ENCODE measurements at regions not wholly inside any gene's neighbourhood (a gene's known extent, or its start where the extent isn't known, plus 50 kb on each side); places are given as distances from the start of the nearest gene placed in this dataset.

DNA sequence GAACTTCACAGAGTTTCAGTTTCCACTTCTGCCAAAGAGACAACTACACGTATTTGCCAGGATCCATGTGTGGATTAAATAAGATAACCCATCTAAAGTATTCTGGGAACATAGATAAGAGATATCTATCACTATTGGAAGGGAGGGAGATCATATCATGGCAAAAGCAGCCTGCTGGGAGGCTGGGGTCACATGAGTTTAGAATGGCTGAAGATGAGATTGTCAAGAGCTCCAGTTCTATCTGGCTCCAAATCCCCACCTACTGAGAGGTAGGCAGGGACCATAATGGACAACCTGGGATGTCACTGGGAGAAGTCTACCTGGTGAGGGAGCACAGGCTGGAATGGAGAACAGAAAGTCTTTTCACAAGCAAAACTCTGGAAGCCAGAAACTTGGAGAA lies 192.6 kb upstream of the ST6GAL2 start:
- H3F3A ChIP-seq (ENCODE audit: control insufficient read depth, insufficient read depth), result no peaks in the 10 kb centered on the region
- H3K27me3 ChIP-seq (ENCODE audit: control insufficient read depth, low read length), result no peaks in the 10 kb centered on the region
- H3K4me2 ChIP-seq (ENCODE audit: low read length), result no peak overlapping the region
- no peaks in the 10 kb centered on the region for H3K4me1 ChIP-seq (ENCODE audit: control insufficient read depth, low read length)
- H3K36me3 ChIP-seq (ENCODE audit: control insufficient read depth, low read length), result no peaks in the 10 kb centered on the region
- no peak overlapping the region for H3K27ac ChIP-seq (ENCODE audit: low read depth, low read length)
- H3K9me2 ChIP-seq (replicated peaks; ENCODE audit: control insufficient read depth, low read length), result no peaks in the 10 kb centered on the region
- H3K4me3 ChIP-seq (ENCODE audit: low read length), result no peak overlapping the region
- no peaks in the 10 kb centered on the region for H4K20me1 ChIP-seq (ENCODE audit: control insufficient read depth, insufficient read depth, low read depth, low read length)
- TF ChIP-seq, protein P1, sequence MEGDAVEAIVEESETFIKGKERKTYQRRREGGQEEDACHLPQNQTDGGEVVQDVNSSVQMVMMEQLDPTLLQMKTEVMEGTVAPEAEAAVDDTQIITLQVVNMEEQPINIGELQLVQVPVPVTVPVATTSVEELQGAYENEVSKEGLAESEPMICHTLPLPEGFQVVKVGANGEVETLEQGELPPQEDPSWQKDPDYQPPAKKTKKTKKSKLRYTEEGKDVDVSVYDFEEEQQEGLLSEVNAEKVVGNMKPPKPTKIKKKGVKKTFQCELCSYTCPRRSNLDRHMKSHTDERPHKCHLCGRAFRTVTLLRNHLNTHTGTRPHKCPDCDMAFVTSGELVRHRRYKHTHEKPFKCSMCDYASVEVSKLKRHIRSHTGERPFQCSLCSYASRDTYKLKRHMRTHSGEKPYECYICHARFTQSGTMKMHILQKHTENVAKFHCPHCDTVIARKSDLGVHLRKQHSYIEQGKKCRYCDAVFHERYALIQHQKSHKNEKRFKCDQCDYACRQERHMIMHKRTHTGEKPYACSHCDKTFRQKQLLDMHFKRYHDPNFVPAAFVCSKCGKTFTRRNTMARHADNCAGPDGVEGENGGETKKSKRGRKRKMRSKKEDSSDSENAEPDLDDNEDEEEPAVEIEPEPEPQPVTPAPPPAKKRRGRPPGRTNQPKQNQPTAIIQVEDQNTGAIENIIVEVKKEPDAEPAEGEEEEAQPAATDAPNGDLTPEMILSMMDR (IDR thresholded peaks at IDR 0.05; ENCODE audit: low read depth, low read length, poor library complexity, severe bottlenecking), result no peak
- TF ChIP-seq EZH2phosphoT487 (IDR thresholded peaks at IDR 0.05; ENCODE audit: borderline replicate concordance, low read length), result no peak
- H3K79me2 ChIP-seq (ENCODE audit: control insufficient read depth, low read length), result no peaks in the 10 kb centered on the region
- no peaks in the 10 kb centered on the region for H3K9me3 ChIP-seq (ENCODE audit: control insufficient read depth, insufficient read depth, low read length)

DNA sequence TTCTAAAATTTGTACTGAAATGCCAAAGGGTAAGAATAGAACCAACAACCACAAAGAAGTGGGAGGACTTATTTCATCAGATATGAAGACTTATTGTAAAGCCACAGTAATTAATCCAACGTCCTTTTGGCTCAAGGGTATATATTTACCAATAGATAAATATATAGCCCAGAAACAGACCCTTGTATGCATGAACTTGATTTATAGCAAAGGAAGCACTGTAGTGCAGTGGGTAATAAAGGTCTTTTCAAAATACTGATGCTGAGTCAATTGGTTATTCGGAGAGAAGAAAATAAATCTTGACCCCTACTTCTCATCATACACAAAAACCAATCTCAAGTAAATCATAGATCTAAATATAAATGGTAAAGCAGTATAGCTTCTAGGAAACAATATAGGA lies 200.5 kb upstream of the ST6GAL2 start:
- Histone ChIP-seq H3K27me3 (ENCODE audit: control insufficient read depth, low read length) (no peaks in the 10 kb centered on the region), H3K9me3 (ENCODE audit: control insufficient read depth, insufficient read depth, low read length) (no peaks in the 10 kb centered on the region), H3K4me3 (ENCODE audit: low read length) (no peak overlapping the region), H3K9me2 (replicated peaks; ENCODE audit: control insufficient read depth, low read length) (no peaks in the 10 kb centered on the region), H3F3A (ENCODE audit: control insufficient read depth, insufficient read depth) (no peaks in the 10 kb centered on the region), H4K20me1 (ENCODE audit: control insufficient read depth, insufficient read depth, low read depth, low read length) (no peaks in the 10 kb centered on the region), H3K79me2 (ENCODE audit: control insufficient read depth, low read length) (no peaks in the 10 kb centered on the region), H3K36me3 (ENCODE audit: control insufficient read depth, low read length) (no peaks in the 10 kb centered on the region), H3K4me1 (ENCODE audit: control insufficient read depth, low read length) (no peaks in the 10 kb centered on the region), H3K27ac (ENCODE audit: low read depth, low read length) (no peak overlapping the region), H3K4me2 (ENCODE audit: low read length) (no peak overlapping the region)
- no peak for TF ChIP-seq EZH2phosphoT487 (IDR thresholded peaks at IDR 0.05; ENCODE audit: borderline replicate concordance, low read length)
- TF ChIP-seq, protein P1 (IDR thresholded peaks at IDR 0.05; ENCODE audit: low read depth, low read length, poor library complexity, severe bottlenecking), result no peak

DNA sequence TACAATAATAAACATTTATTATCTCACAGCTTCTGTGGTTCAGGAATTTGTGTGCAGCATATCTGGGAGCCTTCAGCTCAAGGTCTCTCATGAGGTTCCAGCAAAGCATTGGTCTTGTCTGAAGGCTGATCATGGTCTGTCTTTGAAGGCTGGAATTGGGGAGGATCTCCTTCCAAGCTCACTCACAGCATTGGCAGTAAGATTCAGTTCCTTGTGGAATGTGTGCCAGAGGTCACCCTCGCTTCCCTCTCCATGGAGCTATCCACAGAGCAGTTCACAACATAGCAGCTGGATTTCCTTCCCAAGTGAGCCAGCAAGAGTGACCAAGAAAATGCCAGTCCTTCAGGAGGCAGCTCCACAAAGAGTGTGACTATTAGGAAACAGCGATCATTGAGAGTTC lies 202.2 kb upstream of the ST6GAL2 start:
- Histone ChIP-seq H3K79me2 (ENCODE audit: control insufficient read depth, low read length) (no peaks in the 10 kb centered on the region), H3K4me3 (ENCODE audit: low read length) (no peak overlapping the region), H3F3A (ENCODE audit: control insufficient read depth, insufficient read depth) (no peaks in the 10 kb centered on the region), H3K4me1 (ENCODE audit: control insufficient read depth, low read length) (no peaks in the 10 kb centered on the region), H3K27me3 (ENCODE audit: control insufficient read depth, low read length) (no peaks in the 10 kb centered on the region), H3K4me2 (ENCODE audit: low read length) (no peak overlapping the region), H3K27ac (ENCODE audit: low read depth, low read length) (no peak overlapping the region), H3K9me2 (replicated peaks; ENCODE audit: control insufficient read depth, low read length) (no peaks in the 10 kb centered on the region), H3K9me3 (ENCODE audit: control insufficient read depth, insufficient read depth, low read length) (no peaks in the 10 kb centered on the region), H3K36me3 (ENCODE audit: control insufficient read depth, low read length) (no peaks in the 10 kb centered on the region), H4K20me1 (ENCODE audit: control insufficient read depth, insufficient read depth, low read depth, low read length) (no peaks in the 10 kb centered on the region)
- TF ChIP-seq EZH2phosphoT487 (IDR thresholded peaks at IDR 0.05; ENCODE audit: borderline replicate concordance, low read length), result no peak
- TF ChIP-seq, protein P1 (IDR thresholded peaks at IDR 0.05; ENCODE audit: low read depth, low read length, poor library complexity, severe bottlenecking), result no peak
